Putamen (tissue), 1 donor: ENCODE measurements at regions not wholly inside any gene's neighbourhood (a gene's known extent, or its start where the extent isn't known, plus 50 kb on each side); places are given as distances from the start of the nearest gene placed in this dataset.
"Not testable (repeated sequence)": the region's sequence is repeated elsewhere in the genome, so short reads cannot be mapped to it uniquely, and the experiment has no call there.

Experiments
- DNase-seq: peaks from one replicate; pipeline ENCODE4 v3.0.0-alpha.2; 2016; ENCODE audit warnings: low spot score

DNA sequence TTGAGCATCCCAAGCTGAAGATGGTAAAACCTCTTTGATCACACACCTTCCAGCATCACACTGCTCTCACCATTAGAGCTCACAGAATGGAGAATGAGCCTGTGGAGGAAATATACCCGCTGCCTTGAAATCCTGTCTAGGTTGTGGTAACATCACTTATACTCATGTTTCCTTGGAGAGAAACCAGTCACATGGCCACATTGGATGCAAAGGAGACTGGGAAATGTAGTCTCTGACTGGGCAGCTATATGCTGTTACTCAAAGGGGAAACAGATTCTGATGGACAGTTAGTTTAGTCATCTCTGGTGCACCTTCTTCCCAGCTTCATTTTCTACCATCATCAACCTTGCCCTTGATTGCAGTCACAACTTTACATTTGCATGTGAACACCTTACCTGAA is 286.3 kb downstream of the ANKRD50 start:
- DNase-seq: no peak

DNA sequence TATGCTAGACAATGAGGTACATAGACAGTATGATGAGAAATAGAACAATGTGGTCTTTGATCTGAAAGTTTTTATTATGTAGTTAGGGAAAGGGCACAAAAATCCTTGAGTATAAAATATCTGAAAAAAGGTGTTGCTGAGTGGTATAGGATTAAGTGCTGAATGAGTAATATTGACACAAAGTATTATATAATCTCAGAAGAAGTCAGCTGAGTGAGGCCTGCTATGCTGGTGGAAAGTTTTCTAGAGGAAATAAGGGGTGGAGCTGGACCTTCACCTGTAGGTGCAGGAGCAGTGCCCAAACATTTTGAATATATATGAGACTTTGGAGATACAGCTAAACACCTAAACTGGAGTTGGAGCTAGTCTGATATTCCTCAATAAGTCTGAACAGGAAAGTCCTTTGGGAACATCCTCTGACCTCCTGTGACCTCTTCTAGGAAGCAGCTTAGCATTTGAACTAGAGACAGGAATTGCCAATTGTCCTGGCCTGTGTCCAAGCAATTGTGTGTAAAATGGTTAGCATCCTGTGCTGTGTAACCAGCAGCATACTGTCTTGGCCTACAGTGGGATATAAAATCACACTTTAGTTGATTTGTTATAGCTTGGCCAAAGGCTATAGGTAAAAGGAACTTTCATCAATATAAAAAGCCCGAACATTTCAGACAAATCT is 285.3 kb downstream of the ANKRD50 start:
- no peak for DNase-seq

DNA sequence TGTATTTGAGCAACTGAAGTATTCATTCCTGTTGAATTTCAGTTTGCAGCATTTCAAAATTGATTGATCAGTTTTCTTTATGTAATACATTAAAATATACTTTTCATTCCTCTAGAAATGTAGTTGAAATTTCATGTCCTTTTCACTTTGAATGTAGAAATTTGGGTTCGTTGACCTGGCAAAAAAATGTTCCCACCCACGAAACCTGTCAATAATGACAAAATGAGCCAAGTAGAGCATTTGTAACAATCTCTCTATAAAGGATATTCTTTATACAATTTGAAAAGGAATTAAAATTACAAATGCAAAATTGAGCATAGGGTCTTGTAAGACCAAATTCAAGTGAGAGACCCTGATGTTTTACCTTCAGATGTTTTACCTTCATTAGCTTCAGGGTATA is 283.9 kb downstream of the ANKRD50 start:
- no peak for DNase-seq

DNA sequence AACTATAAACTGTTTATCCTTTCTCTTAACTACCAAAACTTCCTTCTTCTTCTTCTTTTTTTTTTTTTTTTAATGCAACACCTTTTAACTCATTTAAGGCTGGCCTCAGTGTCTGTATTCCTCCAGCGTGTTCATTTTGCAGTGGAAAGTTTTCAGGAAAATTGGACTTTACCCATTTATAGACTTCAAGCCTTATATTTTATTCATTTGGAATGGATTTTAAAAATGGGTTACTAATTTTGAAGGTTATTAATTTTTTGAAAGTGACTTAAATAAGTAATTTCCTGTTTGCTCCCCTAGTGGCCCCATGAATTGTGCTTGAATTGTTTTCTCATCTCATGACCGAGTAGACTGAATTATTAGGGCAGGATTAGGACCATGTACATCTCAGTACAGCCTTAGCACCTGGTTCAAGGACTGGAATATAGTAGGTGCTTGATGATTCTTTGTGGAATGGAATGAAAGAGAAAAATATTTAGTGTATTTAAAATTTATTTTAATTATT is 282.7 kb downstream of the ANKRD50 start:
- DNase-seq: no peak

DNA sequence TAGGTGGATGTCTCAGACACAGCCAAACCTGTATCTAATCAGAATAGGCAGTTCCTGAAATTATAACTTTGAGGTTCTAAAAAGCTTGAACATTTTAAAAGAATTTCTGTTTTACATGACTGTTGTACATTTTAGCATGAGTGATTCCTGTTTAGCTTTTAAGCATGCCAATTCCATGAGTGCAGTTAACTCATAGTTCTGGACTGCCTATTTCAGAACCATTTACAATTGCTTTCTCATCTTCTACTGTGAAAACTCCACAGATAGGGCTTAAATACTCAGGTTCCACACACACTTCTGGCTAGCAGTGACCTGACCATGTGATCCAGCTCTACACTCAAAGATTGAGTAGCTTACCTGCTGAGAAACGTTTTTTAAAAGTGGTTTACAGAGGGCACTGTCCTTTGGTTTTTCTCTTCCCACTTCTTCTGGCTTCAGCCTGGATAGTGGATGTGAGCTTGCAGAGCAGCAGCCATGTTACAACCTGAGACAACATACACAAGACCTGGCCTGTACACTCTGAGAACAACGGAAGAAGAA is 280.8 kb downstream of the ANKRD50 start:
- no peak for DNase-seq

DNA sequence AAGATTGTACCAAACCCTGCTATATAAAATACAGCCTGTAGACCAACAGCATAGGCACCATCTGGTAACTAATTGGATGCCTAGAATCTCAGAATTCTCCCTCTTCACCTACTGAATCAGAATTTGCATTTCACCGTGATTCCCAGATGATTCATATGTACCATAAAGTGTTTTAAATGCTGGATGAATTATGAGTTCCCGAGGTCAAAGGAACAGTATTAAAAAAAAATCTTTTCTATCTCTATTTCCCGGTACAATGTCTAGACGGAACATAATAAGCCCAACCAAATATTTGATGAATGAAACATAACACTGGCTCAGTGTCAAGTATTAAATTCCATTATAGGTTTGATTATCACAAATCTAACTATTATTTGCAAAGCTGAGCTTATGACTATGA is 280.0 kb downstream of the ANKRD50 start:
- no peak for DNase-seq

DNA sequence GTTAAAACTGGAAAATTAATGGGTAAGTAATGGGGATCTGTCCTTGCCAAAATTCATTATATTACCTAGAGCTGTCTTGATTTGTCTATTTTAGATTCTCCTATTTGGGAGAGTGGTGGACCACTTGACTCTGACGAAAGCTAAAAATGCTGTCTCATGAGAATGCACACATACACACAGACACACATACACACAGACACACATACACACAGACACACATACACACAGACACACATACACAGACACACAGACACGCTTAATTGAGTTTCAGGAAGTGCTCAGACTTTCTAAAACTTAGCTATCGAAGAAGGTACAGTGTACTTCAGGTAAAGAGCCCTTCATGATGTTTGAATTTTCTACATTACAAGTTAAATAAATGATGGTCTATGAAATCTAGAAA is 279.5 kb downstream of the ANKRD50 start:
- DNase-seq: no peak

DNA sequence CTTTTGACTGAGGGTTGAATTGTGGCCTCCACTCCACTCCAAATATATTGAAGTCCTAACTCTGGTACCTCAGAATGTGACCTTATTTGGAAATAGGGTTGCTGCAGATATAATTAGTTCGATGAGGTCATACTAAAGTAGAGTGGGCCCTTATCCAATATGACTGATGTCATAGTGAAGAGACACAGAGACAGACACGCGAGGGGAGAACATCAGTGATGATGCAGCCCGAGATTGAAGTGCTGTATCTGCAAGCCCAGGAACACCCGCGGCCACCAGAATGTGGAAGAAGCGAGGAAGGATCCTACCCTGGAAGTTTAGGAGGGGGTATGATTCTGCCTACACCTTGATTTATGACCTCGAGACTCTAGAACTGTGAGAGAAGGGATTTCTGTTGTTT is 279.0 kb downstream of the ANKRD50 start:
- no peak for DNase-seq

DNA sequence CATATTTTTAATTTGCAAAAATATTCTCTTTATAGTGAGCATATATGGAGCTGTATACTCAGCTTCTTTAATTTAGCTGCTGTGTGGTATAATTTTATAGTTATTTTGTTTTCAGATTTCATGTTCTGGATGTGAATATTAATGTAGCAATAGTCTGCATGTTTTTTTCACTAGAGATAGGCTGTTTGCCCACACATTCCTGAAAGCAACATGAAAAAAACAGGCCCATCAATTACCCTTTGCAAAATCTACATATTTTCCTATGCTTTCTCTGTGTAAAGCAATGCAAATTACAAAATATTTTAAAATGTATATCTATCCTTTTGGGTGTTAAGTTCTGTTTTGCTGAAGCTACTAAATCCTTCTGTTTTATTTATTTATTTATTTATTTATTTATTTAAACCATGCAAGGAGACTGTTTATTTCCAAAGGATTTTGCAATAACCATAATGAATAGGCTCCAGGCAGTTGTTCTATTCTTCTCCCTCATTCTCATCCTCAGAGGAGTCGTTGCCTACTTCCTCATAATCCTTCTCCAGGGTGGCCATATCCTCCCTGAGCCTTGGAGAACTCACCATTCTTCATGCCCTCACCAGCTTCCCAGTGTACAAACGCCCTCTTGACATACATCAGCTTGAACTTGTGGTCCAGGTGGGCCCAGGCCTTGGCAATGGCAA is 277.1 kb downstream of the ANKRD50 start:
- no peak for DNase-seq

DNA sequence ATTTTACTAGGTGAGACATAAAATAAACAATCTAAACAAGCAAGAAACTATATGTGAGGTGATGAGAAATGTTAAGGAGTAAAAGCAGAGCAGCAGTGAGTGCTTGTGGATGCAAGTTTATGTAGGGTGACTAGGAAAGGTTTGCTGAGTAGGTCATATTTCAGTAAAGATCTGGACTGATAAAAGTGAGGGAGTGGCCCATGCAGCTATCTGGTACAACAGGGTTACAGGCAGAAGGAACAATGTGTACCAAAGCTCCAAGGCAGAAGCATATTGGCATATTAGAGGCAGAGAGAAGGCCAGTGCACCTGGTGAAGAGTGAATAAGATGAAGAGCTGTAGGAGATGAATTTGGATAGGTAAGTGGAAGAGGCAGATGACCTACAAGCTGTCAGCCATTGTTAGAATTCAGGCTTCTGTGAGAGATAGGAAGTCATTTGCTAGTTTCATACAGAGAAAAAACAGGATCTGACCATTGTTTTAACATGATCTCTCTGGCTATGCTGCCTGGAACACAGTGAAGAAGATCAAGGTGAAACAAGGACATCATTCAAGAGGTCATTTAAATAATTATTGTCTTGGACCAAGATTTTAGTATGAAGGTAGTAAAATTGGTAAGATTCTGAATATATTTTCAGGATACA is 274.6 kb downstream of the ANKRD50 start:
- no peak for DNase-seq

DNA sequence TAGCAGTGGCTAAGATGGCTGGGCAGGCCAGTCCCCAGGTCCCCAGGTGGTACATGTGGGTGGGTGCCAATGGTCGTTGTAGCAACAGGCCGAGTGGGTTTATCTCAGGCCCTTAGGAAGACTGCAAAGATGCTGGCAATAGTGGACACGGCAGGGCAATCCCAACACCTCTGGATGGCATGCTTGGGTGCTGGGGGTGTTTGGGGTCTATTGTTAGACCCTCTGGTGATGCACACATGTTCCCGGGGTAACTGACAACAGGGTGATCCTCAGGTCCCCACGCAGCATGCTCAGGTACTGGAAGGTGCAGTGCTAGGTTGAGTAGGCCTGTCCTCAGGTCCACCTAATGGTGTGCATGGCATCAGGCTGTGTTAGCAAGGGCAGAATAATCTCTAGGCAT is 267.5 kb downstream of the ANKRD50 start:
- no peak for DNase-seq

DNA sequence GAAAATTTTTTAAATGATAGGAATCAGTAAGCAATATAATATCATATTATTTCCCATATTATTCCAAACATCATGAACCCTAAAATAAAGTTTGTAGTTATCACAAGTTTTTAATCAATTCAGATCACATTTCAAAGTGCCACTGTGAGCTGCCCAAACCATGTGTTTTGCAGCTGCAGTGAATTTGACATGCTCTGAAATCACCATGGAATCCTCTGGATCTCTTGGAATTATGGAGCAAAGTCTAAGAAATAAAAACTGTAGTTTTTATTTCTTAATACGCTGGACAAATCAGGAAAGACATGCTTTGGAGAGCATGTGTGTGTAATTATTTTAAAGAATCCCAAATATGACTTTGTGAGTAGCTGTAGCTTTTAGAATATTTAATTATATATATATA is 262.7 kb downstream of the ANKRD50 start:
- no peak for DNase-seq

DNA sequence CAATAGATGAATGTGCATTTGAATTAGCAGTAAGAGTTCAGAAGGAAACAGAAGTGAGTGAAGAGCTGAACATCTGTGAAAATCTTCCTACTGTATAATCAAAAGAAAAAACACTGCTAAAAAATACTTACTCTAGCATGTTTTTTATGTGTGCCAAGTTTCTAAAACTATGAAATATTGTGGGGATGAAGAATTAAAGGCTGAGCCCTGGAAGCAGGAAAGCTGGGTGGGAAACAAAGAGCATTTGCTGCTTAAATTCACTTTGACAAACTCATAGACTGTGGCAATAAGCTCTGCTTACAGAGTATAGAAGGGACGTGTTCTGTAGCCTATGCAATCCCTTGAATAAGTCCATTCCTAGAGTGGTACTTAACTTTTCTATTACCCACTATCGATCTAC is 261.7 kb downstream of the ANKRD50 start:
- DNase-seq: no peak

DNA sequence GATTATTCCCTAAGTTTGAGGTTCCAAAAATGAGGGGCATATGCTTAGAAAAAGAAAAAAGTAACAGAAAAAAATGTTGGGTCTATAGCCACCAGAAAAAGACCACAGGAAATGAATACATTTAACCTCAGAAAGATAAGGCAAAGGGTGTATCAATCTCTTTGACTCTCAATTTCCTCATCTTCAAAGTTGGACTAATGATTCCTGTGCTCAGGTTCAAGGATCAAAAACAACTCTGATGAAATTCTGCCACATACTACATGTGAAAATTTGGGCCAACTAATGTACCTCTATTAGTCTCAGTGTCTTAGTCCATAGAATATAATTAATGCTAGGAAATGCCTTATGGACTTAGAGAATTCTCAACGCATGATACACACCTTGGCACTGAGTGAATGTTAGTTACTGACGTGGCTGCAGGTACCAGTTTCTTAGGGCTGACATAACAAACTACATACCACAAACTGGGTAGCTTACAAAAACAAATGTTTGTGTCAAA is 257.7 kb downstream of the ANKRD50 start:
- DNase-seq: no peak

DNA sequence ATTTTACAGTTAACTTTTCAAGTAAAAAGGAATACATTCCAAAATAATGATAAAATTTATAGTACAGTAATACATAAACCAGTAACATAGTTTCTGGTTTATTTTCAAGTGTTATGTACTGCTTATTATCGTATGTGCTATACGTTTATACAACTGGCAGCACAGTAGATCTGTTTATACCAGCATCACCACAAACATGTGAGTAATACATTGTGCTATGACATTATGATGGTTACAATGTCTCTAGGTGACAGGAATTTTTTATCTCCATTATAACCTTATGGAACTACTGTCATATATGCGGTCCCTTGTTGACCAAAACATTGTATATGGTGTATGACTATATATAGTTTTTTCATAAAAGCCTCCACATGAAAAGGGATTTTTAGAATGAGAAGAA is 256.9 kb downstream of the ANKRD50 start:
- no peak for DNase-seq

DNA sequence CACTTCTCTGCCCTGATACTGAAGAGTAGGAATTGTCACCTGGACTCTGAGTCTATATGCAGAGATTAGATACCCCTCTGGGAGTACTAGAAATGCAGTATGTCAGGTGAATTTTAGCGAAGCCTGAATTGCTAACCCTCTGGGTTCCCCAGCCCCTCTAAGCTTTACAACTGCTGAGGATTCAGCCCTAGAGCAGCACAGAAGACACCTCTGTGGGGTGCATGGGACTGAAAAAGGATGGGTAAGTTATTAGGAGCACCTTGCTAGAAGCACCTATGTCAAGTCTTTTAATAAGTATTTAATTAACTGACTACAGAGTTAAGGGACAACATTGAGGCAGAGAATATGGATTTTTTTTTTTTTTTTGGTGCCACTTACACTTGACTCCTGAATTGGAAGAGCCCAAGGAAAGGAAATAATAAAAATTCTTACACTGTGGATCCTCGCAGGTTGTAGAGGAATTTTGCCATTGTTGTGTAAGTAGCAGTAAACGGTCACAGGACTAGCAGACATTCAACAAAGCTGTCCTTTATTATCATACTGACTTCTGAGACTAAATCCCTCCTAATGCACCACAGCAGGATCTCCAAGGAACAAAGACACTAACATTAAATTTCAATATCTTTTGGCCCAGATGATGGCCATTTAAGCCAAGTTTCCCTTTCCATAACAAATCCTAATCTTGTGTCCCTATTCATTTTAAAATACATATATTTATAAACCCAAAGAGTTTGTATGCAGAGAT is 253.2 kb downstream of the ANKRD50 start:
- DNase-seq: no peak

DNA sequence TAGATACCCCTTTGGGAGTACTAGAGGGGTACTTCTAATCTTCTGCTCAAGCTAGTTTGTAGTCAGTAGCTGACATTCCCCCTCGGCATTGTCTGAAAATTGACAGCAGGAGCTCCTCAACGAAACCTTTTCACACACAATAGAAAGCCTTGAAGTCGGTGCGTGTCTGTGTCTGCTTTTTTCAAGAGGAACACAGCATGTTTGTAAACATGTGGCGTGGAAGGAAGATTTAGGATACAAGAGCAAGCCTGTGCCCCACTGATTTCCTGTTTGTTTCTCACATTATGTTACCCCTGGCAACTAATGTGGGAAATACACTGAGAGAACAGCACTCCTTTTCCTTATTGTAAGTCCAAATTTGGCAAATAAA is 252.6 kb downstream of the ANKRD50 start:
- DNase-seq: no peak

DNA sequence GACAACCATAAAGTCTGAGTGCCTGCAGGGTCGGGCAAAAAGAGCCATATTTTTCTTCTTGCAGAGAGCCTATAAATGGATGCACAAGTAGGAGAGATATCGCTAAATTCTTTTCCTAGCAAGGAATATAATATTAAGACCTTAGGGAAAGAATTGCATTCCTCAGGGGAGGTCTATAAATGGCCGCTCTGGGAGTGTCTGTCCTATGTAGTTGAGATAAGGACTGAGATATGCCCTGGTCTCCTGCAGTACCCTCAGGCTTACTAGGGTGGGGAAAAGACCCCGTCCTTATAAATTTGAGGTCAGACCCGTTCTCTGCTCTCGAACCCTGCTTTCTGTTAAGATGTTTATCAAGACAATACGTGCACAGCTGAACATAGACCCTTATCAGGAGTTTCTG is 250.9 kb downstream of the ANKRD50 start:
- not testable (repeated sequence) for DNase-seq

DNA sequence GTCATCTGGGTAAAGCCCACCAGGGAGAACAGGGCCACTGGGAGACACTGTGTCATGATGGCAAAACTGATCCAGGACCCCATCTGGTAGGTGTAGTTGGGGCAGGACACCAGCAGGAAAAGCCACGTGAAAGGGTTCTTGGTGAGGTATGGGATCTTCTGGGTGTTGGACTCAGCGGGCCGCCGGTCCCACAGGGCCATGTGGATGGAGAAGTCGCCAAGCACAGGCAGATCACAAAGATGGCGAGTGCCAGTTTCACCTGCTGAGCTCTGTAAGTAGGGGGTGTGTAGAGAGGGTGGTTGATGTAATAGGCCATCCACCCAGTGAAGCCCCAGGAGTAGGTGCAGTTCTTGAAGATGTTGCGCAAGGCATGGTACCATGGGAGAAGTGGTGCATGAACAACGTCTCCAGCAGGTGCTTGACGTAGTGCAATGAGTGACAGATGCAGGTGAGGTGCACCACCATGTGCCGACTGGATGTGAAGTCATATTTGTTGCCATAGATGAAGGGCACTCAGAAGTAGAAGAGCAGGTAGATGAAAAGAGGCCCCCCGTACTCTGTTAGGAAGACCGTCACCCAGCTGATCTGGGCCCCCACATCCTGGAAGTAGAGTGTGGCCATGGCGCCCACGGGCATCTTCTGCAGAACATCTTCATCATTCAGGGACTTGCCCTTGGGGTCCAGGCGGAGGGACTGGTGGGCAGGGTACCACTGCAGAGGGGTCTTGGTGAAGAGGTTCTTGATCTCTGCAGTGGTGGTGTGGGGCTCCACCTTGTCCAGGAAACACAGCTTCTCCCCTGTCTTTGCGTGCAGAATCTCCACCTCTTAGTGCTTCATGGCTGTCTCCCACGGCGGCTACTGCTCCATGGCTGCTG is 249.3 kb downstream of the ANKRD50 start:
- DNase-seq: no peak

DNA sequence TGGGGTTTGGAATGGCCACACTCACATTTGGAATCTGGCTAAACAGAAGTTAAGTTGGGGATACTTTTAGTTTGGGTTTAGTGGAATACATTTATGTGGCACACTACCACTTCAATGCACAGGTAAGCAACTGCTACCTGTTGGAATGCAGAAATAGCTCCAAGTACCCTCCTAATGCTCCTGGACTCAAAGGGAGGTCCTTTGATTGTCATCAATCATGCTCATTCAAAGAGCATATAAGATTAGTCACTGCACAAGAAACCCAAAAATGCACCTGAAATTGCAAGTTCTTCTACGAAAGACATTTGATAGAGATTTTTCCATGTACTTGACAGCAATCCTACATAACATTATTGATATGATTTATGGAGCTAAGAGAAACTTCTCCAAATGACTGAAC is 247.7 kb downstream of the ANKRD50 start:
- no peak for DNase-seq

DNA sequence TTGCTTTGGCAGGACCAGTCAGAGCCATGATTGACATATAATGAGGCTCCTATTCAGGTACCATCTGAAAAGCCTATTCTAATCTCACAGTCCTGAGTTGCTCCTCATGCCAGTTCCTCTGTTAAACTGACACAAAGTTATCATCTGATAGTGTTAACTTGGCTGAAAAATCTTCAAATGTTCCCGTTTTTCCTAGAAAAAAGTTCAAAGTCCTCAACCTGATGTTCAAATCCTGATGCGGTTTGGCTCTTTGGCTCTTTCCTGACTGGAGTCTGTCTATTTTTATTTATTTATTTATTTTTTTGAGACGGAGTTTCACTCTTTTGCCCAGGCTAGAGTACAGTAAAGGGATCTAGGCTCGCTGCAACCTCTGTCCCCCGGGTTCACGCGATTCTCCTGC is 244.2 kb downstream of the ANKRD50 start:
- no peak for DNase-seq
